GM12891 (cell line): ENCODE measurements at regions not wholly inside any gene's neighbourhood (a gene's known extent, or its start where the extent isn't known, plus 50 kb on each side); places are given as distances from the start of the nearest gene placed in this dataset.

ENCODE experiments used
- PAX5 ChIP-seq: IDR thresholded peaks from 2 replicates; pipeline ENCODE4 v1.6.1; 2011; ENCODE audit warnings: low read length, moderate library complexity, mild to moderate bottlenecking; ENCODE audit not compliant: insufficient read depth, severe bottlenecking
- POLR2A ChIP-seq: IDR thresholded peaks from 2 replicates; pipeline ENCODE4 v1.6.1; 2011; ENCODE audit warnings: low read depth, low read length, control low read depth
- POLR2AphosphoS5 ChIP-seq: IDR thresholded peaks from 2 replicates; pipeline ENCODE4 v1.6.1; 2011; ENCODE audit warnings: low read depth, low read length, control low read depth
- SPI1 ChIP-seq: IDR thresholded peaks from 2 replicates; pipeline ENCODE4 v1.6.1; 2011; ENCODE audit warnings: low read depth, low read length, control low read depth
- TAF1 ChIP-seq: IDR thresholded peaks from 2 replicates; pipeline ENCODE4 v1.6.1; 2011; ENCODE audit warnings: low read depth, low read length, control low read depth

GRCh38 chr7:81852701-81853100 lies 82.9 kb upstream of the HGF start:
- no peak for TF ChIP-seq POLR2A
- no peak for TF ChIP-seq TAF1
- TF ChIP-seq SPI1 = no peak
- TF ChIP-seq POLR2AphosphoS5 = no peak
- TF ChIP-seq PAX5 = no peak
